Stimulated activated CD8-positive, alpha-beta memory T cell treated with anti-CD3 and anti-CD28 coated beads, Interleukin-7, amount 100 ng/mL, for 48 hours (primary cell): ENCODE measurements at regions not wholly inside any gene's neighbourhood (a gene's known extent, or its start where the extent isn't known, plus 50 kb on each side); places are given as distances from the start of the nearest gene placed in this dataset.
"Not testable (repeated sequence)": the region's sequence is repeated elsewhere in the genome, so short reads cannot be mapped to it uniquely, and the experiment has no call there.

Experiments
- DNase-seq, 2 donors: peaks; one replicate each; pipeline ENCODE4 v3.0.0-alpha.2; 2020; ENCODE audit warnings: low read depth in 1 of 2; ENCODE audit errors: extremely low read depth in 1 of 2

DNA sequence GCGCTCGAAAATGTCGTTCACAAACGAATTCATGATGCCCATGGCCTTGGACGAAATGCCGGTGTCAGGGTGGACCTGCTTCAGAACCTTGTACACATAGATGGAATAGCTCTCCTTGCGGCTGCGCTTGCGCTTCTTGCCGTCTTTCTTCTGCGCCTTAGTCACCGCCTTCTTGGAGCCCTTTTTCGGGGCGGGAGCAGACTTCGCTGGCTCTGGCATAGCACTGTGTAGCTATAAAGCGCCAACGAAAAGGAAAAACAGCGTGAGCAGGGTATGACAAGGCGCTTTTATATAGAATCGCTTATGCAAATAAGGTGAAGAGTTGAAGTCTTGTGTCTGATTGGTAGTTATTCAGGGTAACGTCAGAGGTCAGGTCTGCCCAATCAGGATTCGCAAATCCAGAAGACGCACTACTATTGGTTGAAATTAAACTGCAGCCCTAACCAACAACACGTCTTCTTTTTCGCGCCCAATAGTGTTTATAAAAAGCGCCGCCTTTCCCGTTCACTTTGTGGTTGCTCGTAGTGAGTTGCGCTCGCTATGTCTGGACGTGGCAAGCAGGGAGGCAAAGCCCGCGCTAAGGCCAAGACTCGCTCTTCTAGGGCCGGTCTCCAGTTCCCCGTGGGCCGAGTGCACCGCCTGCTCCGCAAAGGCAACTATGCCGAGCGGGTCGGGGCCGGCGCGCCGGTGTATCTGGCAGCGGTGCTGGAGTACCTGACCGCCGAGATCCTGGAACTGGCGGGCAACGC lies 114.8 kb upstream of the PRSS16 start:
- peak; percentile 75 to 87 for DNase-seq

DNA sequence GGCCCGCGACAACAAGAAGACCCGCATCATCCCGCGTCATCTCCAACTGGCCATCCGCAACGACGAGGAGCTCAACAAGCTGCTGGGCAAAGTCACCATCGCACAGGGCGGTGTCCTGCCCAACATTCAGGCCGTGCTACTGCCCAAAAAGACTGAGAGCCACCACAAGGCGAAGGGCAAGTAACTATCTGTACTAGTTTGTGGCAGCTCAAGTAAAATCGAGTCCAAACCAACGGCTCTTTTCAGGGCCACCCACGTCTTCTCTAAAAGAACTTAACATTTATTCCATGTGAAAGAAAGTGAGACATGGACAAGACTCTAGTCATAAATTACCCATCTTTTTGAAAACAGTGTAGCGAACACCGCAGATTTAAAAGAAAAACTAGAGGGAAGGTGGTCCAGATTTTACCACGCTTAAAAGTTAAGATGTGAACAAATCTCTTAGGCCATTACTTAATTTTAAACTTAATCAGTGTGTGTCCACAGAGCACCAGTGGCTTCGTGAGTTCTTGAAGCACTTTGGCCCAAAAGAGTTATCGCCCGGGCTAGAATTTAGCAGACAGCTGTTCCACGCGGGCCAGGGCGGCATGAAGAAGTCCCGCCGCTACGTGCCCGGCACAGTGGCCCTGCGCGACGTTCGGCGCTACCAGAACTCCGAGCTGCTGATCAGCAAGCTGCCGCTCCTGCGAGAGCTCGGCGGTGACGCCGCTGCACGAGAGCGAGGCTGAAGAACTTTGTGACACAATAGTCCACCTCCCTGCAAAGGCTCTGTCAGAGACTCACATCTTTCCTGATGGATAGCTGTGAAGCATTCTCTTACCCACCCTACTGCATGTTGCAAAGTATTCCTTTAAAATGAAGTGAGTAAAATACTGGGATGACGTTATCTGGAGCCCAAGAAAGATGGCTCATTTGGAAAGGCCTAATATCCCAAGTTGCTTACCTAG lies 113.9 kb upstream of the PRSS16 start:
- peak in 1 of 2 donors; percentile 76 for DNase-seq

DNA sequence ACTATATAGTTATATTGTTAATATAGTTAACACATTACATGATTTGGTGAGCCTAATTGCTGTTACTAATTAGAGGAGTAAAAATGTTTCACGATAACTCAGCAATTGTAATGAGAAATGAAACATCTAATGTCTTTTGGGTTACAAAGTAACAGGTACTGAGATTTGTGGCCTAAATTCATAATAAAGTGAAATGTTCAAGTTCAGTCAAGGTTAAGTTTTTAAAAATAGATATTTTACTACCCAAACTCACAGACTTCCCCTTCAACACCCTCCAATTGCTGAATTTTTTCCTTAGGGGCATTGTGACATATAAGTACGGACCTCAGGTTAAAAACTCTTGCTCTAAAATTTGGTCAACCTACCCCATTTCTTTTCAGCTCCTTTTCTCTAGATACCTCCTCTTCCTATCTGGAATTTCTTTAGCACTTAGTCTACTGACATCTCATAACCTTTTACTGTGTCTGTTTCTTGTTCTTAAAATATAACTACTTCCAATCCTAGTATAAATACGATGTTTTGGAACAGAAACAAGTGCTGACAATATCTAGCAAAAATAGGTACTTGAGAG lies 112.3 kb upstream of the PRSS16 start:
- DNase-seq, result no peak

DNA sequence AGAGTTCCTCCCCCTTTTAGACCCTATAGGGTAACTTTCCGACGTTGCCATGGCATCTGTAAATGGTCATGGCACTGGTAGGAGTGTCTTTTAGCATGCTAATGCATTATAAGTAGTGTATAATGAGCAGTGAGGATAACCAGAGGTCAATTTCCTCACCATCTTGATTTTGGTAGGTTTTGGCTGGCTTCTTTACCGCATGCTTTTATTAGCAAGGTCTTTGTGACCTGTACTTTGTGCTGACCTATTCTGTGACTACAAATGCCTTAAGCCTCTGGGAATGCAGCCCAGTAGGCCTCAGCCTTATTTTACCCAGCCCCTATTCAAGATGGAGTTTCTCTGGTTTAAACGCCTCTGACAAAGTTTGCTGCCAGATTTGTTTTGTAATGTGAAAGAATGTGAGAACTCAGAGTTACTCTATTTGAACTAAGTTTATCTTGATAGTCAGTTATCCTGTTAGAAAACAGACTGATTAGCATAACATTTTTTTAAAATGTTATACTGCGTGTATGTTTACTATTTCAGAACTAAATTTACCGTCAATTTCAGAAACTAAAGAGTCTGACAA lies 111.3 kb upstream of the PRSS16 start:
- no peak for DNase-seq

DNA sequence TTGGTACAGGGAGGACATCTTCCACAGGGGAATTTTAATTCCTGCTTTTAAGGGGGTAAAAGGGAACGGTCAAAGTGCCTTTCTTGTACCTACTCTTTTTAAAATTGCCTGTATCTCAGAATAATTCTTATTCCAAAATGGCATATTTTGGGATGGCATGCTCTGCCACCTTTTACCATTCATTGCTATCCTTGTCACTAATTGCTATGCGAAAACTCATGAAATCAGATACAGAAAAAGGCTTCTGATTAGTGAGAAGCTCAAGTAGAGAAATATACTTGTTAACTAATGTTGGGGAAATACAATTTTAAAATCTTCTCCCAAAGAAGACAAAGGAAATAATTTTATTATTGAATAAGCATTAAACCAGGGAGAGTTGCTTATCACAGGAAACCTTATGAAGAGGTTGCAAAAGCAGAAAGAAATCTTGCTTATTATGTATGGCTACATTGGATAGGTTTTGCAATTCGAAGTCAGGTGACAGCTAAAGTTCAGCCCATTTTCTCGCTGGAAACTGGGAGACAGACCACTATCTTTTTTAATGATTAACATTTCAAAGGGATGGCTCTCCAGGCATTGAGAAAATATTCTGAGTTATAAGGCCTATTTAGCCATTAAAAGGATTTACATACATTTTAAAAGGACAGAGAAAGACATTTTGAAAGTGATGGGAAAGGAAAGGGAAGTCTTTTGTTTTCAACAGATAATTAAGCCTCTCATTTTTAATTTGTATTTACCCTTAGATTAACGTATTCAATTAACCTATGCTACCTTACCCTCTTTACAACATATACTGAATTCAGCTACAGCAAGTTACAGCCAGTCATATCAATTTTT lies 110.3 kb upstream of the PRSS16 start:
- DNase-seq, result no peak

DNA sequence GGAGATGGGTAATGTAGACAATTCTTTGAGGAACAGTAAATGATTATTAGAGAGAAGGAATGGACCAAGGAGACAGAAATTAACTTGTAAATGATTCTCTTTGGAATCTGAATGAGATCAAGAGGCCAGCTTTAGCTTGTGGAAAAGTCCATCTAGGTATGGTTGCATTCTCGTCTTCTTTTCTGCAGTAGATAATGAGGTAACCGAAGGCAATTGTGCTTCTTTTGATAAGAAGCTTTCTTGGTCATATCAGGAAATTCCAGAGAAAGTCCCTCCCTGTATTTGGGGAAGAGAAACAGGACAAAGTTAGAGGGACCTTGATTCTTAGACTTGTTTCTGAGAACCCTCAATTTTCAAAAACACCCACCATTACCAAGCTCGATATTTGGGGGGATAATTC lies 109.1 kb upstream of the PRSS16 start:
- DNase-seq, result no peak

DNA sequence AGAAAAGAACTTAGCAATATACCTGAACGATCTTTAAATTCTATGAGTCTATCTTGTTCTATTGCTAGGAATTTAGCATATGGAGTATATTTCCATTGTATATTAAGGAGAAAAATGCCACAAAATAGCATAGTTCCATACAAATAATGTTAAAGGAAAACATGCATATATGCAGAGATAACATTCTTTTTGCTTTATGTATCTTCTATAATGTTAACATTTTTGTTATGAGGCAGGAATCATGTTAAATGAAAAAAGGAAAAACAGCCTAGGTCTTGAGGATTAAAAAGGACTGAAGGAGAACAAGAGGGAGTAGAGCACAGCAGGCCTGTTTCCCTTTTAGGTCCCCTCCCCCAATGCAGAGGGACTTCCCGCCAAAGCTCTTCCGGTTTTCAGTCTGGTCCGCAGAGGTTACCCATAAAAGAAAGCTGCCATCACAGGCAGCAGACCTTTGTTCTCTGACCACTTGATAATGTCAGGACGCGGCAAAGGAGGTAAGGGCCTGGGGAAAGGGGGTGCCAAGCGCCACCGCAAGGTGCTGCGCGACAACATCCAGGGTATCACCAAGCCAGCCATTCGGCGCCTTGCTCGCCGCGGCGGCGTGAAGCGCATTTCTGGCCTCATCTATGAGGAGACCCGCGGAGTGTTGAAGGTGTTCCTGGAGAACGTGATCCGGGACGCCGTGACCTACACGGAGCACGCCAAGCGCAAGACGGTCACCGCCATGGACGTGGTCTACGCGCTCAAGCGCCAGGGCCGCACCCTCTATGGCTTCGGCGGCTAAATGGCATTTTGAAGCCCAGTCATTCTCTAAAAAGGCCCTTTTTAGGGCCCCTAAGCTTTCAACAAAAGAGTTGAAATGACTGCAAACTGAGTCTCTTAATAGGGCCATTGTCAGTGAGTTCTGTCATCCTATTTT lies 108.4 kb upstream of the PRSS16 start:
- DNase-seq, result peak in 1 of 2 donors; percentile 57

DNA sequence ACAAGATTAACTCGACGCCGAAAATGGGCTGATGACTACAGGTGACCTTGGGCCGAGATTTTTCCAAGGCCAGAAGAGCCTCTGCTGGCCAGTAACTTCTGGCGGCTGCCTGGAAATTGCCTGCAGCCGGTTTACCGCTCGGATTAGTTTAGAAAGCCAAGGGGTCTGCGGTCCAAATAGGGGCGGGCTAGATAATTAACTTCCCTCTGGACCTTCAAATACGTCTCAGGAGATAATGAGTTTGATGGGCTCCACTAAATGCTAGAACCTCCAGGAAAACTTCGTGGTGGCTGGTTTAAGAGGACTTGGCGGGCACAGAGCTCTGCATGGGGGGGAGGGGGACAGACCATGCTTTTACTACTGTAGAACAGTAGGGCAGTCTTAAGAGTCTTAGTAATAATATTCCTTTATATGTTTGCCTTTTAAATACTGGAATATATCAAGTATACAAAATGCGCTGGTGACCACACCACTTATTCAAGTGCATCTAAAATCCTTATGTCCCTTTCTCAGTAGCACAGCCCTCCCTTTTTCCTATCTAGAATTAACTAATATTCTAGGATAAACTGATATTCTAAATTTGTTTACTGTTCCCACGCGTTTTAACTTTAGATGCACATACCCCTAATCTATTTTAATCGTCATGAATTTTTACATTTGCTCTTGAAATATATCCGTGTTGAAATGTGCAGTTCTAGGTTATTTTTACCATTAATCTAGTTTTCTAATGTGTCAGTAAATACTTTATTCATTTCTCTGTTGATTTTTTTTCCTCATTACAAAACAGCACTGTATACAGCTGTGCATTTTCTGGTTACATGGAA lies 107.5 kb upstream of the PRSS16 start:
- DNase-seq, result no peak

DNA sequence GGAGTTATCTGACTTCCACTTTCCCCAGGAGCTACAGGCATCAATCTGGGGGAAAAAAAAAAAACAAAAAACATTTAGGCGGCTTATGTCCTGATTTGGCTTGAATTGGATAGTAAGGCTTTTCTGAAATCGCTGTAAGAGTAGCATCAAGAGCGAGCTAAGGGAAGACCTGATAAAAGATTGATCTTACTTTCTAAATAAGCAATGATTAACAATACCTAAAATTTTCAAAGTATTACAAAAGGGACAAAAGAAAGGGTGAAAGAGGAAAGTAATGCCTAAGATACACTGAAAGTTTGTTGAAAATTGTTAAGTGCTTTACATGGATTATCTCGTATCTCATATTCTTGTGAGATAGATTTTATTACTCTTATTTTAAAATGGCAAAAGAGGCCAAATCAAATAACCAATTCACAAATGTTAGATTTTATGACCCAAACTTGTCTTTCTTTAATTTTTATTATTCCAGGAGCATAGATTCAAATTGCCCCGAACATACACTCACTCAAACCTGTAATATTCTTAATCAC lies 106.4 kb upstream of the PRSS16 start:
- DNase-seq, result no peak

DNA sequence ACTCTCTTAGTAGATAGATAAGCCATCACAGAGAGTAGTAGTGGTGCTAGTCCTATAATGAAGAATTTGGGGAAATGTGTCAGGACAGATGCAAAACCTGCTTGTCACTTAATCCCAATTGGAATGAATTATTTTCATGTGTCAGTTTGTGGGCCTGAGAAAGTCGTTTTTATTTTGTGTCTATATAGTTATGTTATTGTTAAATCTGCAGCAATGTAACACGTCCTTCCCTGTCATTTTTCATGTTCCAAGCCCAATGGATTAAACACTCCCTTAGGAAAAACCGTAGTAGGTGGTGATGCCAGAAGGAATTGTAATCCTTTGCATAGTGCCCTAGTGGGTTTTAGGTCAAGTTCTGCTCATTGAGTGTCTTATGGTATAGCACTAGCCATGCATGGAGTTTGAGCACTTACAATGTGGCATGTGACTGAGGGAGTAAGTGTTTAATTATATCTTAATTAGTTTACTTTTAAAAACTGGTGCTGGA lies 105.9 kb upstream of the PRSS16 start:
- DNase-seq, result no peak

DNA sequence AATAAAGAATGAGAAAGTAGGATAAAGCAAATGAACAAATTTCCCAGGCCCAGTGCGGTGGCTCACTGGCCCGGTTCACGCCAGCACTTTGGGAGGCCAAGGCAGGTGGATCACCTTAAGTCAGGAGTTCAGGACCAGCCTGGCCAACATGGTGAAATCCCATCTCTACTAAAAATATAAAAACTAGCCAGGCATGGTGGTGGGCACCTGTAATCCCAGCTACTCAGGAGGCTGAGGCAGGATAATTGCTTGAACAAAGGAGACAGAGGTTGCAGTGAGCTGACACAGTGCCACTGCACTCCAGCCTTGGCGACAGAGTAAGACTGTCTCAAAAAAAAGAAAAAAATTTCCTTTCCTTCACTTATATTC lies 104.5 kb upstream of the PRSS16 start:
- not testable (repeated sequence) for DNase-seq

DNA sequence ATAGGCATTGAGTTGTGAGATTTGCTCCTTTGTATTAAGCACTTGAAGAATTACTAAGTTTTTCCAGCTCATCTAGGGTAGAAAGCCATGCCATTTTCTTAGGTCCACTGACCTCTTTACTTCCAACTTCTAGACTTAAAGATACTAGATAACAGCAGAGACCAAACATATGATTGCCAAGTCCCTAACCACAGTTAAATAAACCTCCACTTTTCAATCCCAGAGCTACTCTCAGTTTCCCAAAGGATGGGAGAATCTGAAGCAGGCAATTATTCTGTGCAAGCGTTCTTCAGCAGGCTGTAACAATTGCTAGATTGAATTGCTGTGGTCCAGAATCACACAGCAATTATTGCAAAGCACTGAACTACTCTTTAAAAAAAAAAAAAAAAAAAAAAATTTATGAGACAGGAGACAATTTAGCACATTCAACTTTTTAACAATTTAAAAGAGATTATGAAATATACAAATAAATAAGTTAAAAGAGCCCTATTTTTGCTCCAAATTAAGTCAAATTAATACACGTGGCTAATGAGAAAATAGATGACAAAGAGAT lies 104.0 kb upstream of the PRSS16 start:
- no peak for DNase-seq

DNA sequence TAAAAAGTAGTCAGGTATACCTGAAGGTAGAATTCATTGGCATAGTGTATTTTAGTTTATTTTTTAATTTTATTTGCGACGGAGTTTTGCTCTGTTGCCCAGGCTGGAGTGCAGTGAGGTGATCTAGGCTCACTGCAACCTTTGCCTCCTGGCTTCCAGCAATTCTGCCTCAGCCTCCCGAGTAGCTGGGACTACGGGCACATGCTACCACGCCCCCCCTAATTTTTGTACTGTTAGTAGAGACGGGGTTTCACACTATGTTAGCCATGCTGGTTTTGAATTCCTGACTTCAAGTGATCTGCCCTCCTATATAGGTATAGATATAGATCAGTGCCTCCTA lies 102.8 kb upstream of the PRSS16 start:
- no peak for DNase-seq

DNA sequence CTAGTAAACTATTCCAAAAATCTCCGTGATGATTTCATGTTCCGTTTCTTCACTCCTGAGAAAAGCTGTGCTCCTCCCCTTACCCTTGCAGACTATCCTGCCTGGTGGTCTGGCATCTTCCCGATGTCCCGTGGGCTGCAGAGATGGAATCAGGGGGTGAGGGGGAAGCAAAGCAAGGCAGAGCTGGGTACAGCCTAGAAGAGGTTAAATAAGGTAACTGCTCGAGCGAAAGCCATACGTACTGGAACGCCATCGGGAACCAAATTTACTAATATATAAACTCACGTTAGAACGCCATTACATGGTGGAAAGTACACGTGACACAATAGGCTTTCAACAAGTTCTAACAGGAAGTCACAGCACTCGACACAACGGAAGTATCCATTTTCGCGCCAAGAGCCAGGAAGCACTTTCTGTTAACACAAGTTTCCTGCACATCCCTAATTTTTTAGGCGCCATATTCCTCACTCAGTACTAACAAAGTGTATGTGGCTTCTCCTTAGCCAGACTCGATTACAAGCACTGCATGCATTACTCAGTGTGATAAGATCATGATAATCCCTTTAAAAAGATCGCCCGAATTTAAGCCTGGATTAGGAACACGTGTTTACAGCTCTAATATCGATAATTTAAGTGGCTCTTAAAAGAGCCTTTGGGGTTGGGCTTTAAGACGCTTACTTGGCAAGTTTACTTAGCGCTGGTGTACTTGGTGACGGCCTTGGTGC lies 101.6 kb upstream of the PRSS16 start:
- DNase-seq, result peak in 1 of 2 donors; percentile 65

DNA sequence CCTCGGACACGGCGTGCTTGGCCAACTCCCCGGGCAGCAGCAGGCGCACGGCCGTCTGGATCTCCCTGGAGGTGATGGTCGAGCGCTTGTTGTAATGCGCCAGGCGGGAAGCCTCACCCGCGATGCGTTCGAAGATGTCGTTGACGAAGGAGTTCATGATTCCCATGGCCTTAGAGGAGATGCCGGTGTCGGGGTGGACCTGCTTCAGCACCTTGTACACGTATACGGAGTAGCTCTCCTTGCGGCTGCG lies 101.1 kb upstream of the PRSS16 start:
- DNase-seq, result not testable (repeated sequence)

DNA sequence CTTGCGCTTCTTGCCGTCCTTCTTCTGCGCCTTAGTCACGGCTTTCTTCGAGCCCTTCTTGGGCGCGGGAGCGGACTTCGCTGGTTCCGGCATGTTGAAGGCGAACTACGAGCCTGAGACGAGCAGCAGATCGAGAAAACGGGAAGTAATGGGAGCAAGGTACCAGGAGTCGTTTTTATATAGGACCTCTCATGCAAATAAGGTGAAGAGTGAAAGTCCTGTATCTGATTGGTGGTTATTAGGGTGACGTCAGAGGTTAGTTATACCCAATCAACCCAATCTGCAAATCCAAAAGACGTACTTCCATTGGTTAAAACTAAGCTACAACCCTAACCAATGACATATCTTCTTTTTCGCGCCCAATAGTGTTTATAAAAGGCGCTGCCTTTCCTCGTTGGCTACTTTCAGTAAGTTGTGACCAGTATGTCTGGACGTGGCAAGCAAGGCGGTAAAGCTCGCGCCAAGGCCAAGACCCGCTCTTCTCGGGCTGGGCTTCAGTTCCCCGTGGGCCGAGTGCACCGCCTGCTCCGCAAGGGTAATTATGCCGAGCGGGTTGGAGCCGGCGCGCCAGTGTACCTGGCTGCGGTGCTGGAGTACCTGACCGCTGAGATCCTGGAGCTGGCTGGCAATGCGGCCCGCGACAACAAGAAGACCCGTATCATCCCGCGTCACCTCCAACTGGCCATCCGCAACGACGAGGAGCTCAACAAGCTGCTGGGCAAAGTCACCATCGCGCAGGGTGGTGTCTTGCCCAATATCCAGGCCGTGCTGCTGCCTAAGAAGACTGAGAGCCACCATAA lies 100.6 kb upstream of the PRSS16 start:
- peak; percentile 75 to 77 for DNase-seq

DNA sequence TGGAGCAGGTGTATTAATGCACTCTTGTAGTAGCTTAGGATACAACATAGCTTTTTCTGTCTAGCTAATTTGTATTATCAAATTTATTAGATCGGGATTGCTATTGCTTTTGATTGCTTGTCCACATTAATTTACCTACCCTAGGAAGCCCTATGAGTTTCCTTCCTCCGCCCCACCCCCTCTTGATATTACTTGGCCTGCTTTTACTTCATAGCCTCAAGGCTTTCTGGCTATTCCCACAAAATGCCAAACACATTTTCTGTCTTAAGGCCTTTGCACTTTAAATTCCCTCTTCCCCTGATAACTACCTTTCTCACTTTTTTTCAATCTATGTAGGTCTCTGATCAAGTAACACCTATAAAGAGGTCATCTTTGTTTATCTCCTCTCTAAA lies 99.1 kb upstream of the PRSS16 start:
- no peak for DNase-seq
